H9 (cell line): ENCODE measurements at regions not wholly inside any gene's neighbourhood (a gene's known extent, or its start where the extent isn't known, plus 50 kb on each side); places are given as distances from the start of the nearest gene placed in this dataset.

Experiments used
- DNase-seq: peaks from one replicate; pipeline ENCODE4 v3.0.0-alpha.2; 2017
- H2AFZ ChIP-seq: one replicate; pipeline ENCODE4 v1.6.1; 2013; ENCODE audit warnings: mild to moderate bottlenecking, low read length, control low read depth, moderate library complexity
- H2AK5ac ChIP-seq: 2 replicates; pipeline ENCODE4 v1.6.1; 2013; ENCODE audit warnings: low read length, control low read depth, mixed read lengths; ENCODE audit not compliant: insufficient read length
- H2BK120ac ChIP-seq: one replicate; pipeline ENCODE4 v1.6.1; 2013; ENCODE audit warnings: low read depth, mild to moderate bottlenecking, low read length, control low read depth, inconsistent platforms; ENCODE audit not compliant: poor library complexity, severe bottlenecking
- H2BK12ac ChIP-seq: 2 replicates; pipeline ENCODE4 v1.6.1; 2013; ENCODE audit warnings: low read length, control low read depth, mixed read lengths, low read depth; ENCODE audit not compliant: insufficient read length
- H2BK15ac ChIP-seq: 2 replicates; pipeline ENCODE4 v1.6.1; 2013; ENCODE audit warnings: low read depth, low read length, control low read depth
- H2BK20ac ChIP-seq: one replicate; pipeline ENCODE4 v1.6.1; 2013; ENCODE audit warnings: low read depth, mild to moderate bottlenecking, low read length, control low read depth, inconsistent platforms; ENCODE audit not compliant: poor library complexity, severe bottlenecking
- H2BK5ac ChIP-seq: 2 replicates; pipeline ENCODE4 v1.6.1; 2013; ENCODE audit warnings: low read length, control low read depth, mixed read lengths; ENCODE audit not compliant: insufficient read length
- H3K14ac ChIP-seq: 2 replicates; pipeline ENCODE4 v1.6.1; 2013; ENCODE audit warnings: low read length, control low read depth; ENCODE audit not compliant: insufficient read depth
- H3K18ac ChIP-seq: 2 replicates; pipeline ENCODE4 v1.6.1; 2013; ENCODE audit warnings: low read depth, mild to moderate bottlenecking, mixed read lengths, low read length, control low read depth; ENCODE audit not compliant: insufficient read length
- H3K23ac ChIP-seq: 2 replicates; pipeline ENCODE4 v1.6.1; 2013; ENCODE audit warnings: low read length, control low read depth, mixed read lengths, low read depth; ENCODE audit not compliant: insufficient read length
- H3K23me2 ChIP-seq: 2 replicates; pipeline ENCODE4 v1.6.1; 2013; ENCODE audit warnings: low read depth, mild to moderate bottlenecking, mixed read lengths, low read length, control low read depth; ENCODE audit not compliant: insufficient read length, poor library complexity, severe bottlenecking
- H3K27ac ChIP-seq: 2 replicates; pipeline ENCODE4 v1.5.1; 2013; ENCODE audit warnings: low read length, control low read depth, mixed read lengths, low read depth; ENCODE audit not compliant: insufficient read length
- H3K27me3 ChIP-seq: 2 replicates; pipeline ENCODE4 v1.6.1; 2013; ENCODE audit warnings: low read length, control low read depth, inconsistent platforms; ENCODE audit not compliant: insufficient read depth
- H3K4ac ChIP-seq: 2 replicates; pipeline ENCODE4 v1.6.1; 2013; ENCODE audit warnings: low read depth, mild to moderate bottlenecking, control low read depth, inconsistent platforms, low read length, moderate library complexity
- H3K4me1 ChIP-seq: 2 replicates; pipeline ENCODE4 v1.6.1; 2013; ENCODE audit warnings: low read length, control low read depth, inconsistent platforms; ENCODE audit not compliant: insufficient read depth
- H3K4me2 ChIP-seq: 2 replicates; pipeline ENCODE4 v1.6.1; 2013; ENCODE audit warnings: low read length, control low read depth, mixed read lengths; ENCODE audit not compliant: insufficient read length, insufficient read depth
- H3K56ac ChIP-seq: 2 replicates; pipeline ENCODE4 v1.6.1; 2013; ENCODE audit warnings: low read depth, mild to moderate bottlenecking, mixed read lengths, low read length, control low read depth; ENCODE audit not compliant: insufficient read length
- H3K79me1 ChIP-seq: 2 replicates; pipeline ENCODE4 v1.6.1; 2013; ENCODE audit warnings: low read depth, mild to moderate bottlenecking, moderate library complexity, low read length, control low read depth, inconsistent platforms; ENCODE audit not compliant: insufficient read depth, poor library complexity, severe bottlenecking
- H3K79me2 ChIP-seq: 2 replicates; pipeline ENCODE4 v1.6.1; 2013; ENCODE audit warnings: low read length, control low read depth, inconsistent platforms; ENCODE audit not compliant: insufficient read depth
- H3K9ac ChIP-seq: 2 replicates; pipeline ENCODE4 v1.6.1; 2013; ENCODE audit warnings: low read length, control low read depth, mixed read lengths; ENCODE audit not compliant: insufficient read length; ENCODE audit errors: extremely low read depth
- H3K9me3 ChIP-seq: one replicate; pipeline ENCODE4 v1.6.1; 2013; ENCODE audit warnings: low read depth, low read length, inconsistent platforms; ENCODE audit not compliant: control insufficient read depth
- H3T11ph ChIP-seq: one replicate; pipeline ENCODE4 v1.6.1; 2013; ENCODE audit warnings: mild to moderate bottlenecking, low read length, control low read depth, inconsistent platforms
- H4K20me1 ChIP-seq: one replicate; pipeline ENCODE4 v1.6.1; 2013; ENCODE audit not compliant: control insufficient read depth, insufficient read length, insufficient read depth
- H4K5ac ChIP-seq: 2 replicates; pipeline ENCODE4 v1.6.1; 2013; ENCODE audit warnings: low read depth, mild to moderate bottlenecking, mixed read lengths, low read length, control low read depth; ENCODE audit not compliant: insufficient read length
- H4K8ac ChIP-seq: replicated peaks from 2 replicates; pipeline ENCODE4 v1.6.1; 2013; ENCODE audit warnings: low read length, control low read depth, mixed read lengths, low read depth; ENCODE audit not compliant: insufficient read length
- H4K91ac ChIP-seq: 2 replicates; pipeline ENCODE4 v1.6.1; 2013; ENCODE audit warnings: low read depth, mild to moderate bottlenecking, moderate library complexity, mixed read lengths, low read length, control low read depth; ENCODE audit not compliant: insufficient read length
- H3K27ac Mint-ChIP-seq, 3 experiments: 2 replicates in 2 of 3; 3 replicates in 1 of 3; pipeline ENCODE4 v1.8.0; 2020 to 2021; ENCODE audit warnings: mixed read lengths in 3 of 3, mild to moderate bottlenecking in 1 of 3, moderate library complexity in 1 of 3
- H3K27me3 Mint-ChIP-seq: 2 replicates; pipeline ENCODE4 v1.8.0; 2021; ENCODE audit warnings: low read depth, mild to moderate bottlenecking, moderate library complexity, mixed read lengths
- H3K36me3 Mint-ChIP-seq, 3 experiments: 2 replicates in 2 of 3; 3 replicates in 1 of 3; pipeline ENCODE4 v1.8.0; 2020 to 2021; ENCODE audit warnings: low read depth in 3 of 3, mixed read lengths in 3 of 3; ENCODE audit not compliant: insufficient read depth in 1 of 3
- H3K4me1 Mint-ChIP-seq, 2 experiments: 2 replicates each; pipeline ENCODE4 v1.8.0; 2020; ENCODE audit warnings: mixed read lengths in 2 of 2
- H3K4me3 Mint-ChIP-seq, 2 experiments: 2 replicates in 1 of 2; 3 replicates in 1 of 2; pipeline ENCODE4 v1.8.0; 2020 to 2021; ENCODE audit warnings: mild to moderate bottlenecking in 2 of 2, mixed read lengths in 2 of 2, moderate library complexity in 1 of 2
- H3K9me3 Mint-ChIP-seq, 2 experiments: 2 replicates in 1 of 2; 3 replicates in 1 of 2; pipeline ENCODE4 v1.8.0; 2020; ENCODE audit warnings: mild to moderate bottlenecking in 2 of 2, mixed read lengths in 2 of 2, moderate library complexity in 1 of 2
- CTCF ChIP-seq: fragments of 200-600 bp; sonication (generic); conservative IDR thresholded peaks from 3 replicates; pipeline ENCODE4 v1.8.0; 2021; ENCODE audit warnings: antibody characterized with exemption, mild to moderate bottlenecking
- WGBS: extraction: QIAGEN DNeasy Blood & Tissue Kit; methylation state at CpG from one replicate; pipeline ENCODE4 v1.1.7; 2013; ENCODE audit warnings: missing lambda C conversion rate, low lambda C conversion rate, mixed read lengths; ENCODE audit not compliant: insufficient read length; ENCODE audit errors: extremely low coverage; 5-methylcytosine and 5-hydroxymethylcytosine counted together

GRCh38 chr10:8269976-8270375, 215.5 kb downstream of the GATA3 start:
- no peak overlapping the region for H3K4me3 Mint-ChIP-seq
- Histone ChIP-seq H3K9ac (no peak overlapping the region), H3K4me2 (no peak overlapping the region), H3K4ac (no peak overlapping the region), H3K4me1 (no peaks in the 10 kb centered on the region), H3K23me2 (no peaks in the 10 kb centered on the region), H2BK20ac (no peak overlapping the region), H2BK12ac (no peak overlapping the region), H4K20me1 (no peaks in the 10 kb centered on the region), H3K27me3 (no peaks in the 10 kb centered on the region), H2BK5ac (no peak overlapping the region), H3T11ph (no peak overlapping the region), H3K9me3 (no peaks in the 10 kb centered on the region), H4K5ac (no peak overlapping the region), H3K79me2 (no peaks in the 10 kb centered on the region), H3K18ac (no peak overlapping the region), H2BK120ac (no peak overlapping the region), H3K56ac (no peak overlapping the region), H2AK5ac (no peak overlapping the region), H2AFZ (no peak overlapping the region), H4K91ac (no peak overlapping the region), H3K14ac (no peak overlapping the region), H3K27ac (no peak overlapping the region), H2BK15ac (no peak overlapping the region), H3K23ac (no peak overlapping the region), H3K79me1 (no peaks in the 10 kb centered on the region), H4K8ac (no peak overlapping the region)
- H3K27ac Mint-ChIP-seq, result no peak overlapping the region
- DNase-seq, result no peak
- TF ChIP-seq CTCF, result no peak
- peaks cover 7% of the 10 kb centered on the region for H3K27me3 Mint-ChIP-seq
- no CpG with 5 or more reads among the region's 5 CpGs for WGBS
- peaks cover 8 to 14% of the 10 kb centered on the region in 2 experiments for H3K4me1 Mint-ChIP-seq
- H3K9me3 Mint-ChIP-seq, result no peaks in the 10 kb centered on the region; a peak in 1 of 5 replicates
- no peaks in the 10 kb centered on the region for H3K36me3 Mint-ChIP-seq
